ENCODE measurements at regions not wholly inside any gene's neighbourhood (a gene's known extent, or its start where the extent isn't known, plus 50 kb on each side); places are given as distances from the start of the nearest gene placed in this dataset.

GRCh38 chr14:25102788-25103187 is 52.8 kb upstream of the STXBP6 start:
- DNase-seq (ENCODE audit: low read depth, low spot score): no peak

- DNase-seq (ENCODE audit: low read depth, low spot score): no peak
Observed at GRCh38 chr14:25101276-25101675, 51.3 kb upstream of the STXBP6 start.
